ENCODE measurements at regions not wholly inside any gene's neighbourhood (a gene's known extent, or its start where the extent isn't known, plus 50 kb on each side); places are given as distances from the start of the nearest gene placed in this dataset.
"Not testable (repeated sequence)": the region's sequence is repeated elsewhere in the genome, so short reads cannot be mapped to it uniquely, and the experiment has no call there.

DNA sequence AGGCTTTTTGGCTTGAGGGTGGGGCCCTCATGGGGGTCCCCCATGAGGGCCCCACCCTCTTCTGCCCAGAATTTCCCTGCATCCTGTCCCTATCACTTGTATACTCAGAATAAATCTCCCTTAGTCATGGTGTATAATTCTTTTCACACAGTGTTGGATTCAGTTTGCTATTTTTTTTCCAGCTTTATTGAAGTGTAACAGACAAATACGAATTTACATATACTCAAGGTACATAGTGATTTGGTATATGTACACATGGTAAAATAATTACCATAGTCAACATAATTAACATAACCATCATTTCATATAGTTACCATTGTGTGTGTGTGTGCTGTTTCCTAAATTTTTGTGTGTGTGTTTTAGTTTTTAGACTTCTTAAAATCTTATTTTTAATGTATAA, 289.4 kb downstream of the CNTNAP3B start:
- DNase-seq = not testable (repeated sequence)

DNA sequence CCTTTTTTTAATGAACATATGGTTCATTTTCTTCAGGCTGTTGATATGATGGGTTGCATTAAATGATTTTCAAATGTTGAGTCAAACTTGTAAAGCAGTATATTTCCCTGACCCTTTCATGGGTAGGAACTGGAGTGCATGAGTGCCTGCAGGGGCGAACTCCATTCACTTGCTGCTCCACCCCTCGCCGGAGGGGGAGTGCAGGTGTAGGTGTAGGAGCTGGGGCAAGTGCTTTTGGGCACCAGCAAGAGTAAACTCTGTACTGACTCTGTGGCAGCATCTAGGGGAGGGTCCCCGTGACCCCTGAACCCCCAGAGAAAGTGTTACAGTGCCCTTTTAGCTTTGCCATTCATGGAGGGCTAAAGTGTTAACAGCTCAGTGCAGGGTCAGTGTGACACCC, 290.3 kb downstream of the CNTNAP3B start:
- not testable (repeated sequence) for DNase-seq

DNA sequence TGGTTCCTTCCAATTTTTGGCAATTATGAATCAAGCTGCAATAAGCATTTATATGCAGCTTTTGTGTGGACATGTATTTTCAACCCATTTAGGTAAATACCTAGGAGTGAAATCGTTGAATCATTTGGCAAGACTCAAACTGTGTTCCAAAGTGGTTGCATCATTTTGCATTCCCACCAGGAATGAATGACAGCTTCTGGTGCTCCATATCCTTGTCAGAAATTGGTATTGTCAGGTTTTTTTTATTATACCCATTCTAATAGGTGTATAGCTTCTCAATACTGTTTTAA, 290.7 kb downstream of the CNTNAP3B start:
- DNase-seq = not testable (repeated sequence)

DNA sequence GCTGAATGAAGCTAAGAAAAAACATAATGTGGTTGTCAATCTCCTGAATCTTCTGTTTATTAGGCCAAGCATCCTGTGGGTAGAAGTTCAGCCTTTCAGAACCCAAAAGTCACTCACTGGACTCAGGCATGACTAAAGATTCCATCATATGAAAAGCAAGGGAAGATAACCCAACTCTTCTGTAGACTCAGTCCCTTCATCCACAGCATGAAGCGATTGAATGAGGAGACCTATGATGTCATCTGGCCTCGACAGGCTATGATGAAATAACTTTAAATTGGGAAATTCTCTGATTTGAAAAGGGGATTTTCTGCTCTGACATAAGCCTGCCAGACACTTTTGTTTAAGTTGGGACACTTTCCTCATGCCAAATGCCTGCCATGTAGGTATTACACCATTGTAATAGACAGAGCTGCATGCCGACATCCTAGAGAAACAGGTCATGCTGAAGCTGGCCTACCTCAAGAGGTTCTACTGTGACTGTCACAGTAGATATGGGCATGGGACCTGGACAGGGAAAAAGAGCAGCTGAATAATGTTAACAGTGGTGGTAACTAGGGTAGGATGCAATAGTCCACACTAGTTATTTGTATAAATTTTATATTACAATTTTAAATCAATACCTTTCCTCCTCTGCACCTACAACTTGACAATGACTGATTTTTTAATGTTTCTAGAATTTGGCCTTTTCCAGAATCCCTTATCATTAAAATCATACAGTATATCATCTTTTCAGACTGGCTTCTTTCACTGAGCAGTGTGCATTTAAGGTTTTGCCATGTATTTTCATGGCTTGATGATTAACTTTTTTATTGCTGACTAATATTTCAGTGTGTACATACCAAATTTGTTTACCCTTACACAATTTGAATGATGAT, 291.3 kb downstream of the CNTNAP3B start:
- DNase-seq = not testable (repeated sequence)

DNA sequence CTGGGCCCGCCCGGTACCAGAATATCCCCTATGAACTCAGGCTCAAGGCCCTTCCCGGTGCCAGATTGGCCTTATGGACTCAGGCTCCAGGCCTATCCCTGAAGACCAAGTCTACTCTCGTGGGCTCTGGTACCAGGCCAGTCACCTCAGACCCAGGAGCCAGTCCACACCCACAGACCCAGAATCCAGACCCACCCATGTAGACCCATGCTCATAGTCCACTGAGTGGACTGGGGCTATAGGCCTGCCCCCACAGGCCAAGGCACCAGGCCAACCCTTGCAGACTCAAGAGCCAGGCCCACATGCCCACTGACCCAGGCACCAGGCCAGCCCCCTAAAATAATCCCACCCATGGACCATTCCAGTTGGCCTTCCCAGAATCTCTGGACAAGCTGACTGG, 296.1 kb downstream of the CNTNAP3B start:
- DNase-seq = not testable (repeated sequence)

DNA sequence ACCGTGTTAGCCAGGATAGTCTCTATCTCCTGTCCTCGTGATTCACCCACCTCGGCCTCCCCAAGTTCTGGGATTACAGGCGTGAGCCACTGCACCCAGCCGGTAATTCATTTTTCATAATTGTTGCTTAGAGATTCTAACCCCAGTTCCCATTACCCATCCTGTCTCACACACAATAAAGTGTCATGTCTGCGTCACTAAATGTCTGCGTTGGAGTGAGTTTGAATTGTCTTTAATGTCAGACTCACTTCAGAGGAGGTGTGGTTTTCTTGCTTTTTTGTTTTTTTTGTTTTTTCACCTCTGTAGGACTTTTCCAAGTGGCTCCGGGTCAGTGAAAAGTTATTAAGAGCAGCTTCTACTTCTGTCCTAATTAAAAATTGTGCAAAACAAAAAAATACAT, 304.5 kb downstream of the CNTNAP3B start:
- DNase-seq = not testable (repeated sequence)

DNA sequence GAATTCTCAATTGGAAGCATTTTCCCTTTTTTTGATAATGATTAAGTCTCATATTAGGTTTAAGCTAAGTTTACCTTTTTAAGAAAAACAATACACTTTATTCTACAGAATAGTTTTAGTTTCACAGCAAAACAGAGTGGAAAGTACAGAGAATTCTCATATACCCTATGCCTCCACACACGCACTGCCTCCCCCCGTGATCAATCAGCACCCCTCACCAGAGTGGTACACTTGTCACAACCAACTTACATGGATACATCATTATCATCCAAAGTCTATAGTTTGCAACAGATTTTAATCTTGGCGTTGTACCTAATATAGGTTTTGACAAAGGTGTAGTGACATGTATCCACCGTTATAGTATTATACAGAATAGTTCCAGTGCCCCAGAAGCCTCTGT, 326.5 kb downstream of the CNTNAP3B start:
- not testable (repeated sequence) for DNase-seq

DNA sequence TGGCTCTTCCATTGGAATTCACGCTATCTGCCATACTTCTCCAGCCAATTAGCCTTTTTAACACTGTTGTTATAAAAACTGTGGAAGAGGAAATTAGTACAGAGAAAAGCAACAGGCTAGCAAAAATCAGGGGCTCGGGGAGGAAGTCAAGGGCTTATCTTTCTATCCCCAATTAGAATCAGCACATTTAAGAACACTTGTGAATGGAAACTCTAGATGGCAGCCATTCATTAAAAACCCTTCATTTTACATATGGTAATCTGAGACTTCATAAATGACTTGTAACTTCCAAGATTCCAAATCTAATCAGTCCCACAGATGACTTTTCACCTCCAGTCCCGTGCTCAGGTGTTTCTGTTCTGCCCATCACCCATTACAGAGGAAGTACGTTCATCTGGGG, 330.5 kb downstream of the CNTNAP3B start:
- not testable (repeated sequence) for DNase-seq

DNA sequence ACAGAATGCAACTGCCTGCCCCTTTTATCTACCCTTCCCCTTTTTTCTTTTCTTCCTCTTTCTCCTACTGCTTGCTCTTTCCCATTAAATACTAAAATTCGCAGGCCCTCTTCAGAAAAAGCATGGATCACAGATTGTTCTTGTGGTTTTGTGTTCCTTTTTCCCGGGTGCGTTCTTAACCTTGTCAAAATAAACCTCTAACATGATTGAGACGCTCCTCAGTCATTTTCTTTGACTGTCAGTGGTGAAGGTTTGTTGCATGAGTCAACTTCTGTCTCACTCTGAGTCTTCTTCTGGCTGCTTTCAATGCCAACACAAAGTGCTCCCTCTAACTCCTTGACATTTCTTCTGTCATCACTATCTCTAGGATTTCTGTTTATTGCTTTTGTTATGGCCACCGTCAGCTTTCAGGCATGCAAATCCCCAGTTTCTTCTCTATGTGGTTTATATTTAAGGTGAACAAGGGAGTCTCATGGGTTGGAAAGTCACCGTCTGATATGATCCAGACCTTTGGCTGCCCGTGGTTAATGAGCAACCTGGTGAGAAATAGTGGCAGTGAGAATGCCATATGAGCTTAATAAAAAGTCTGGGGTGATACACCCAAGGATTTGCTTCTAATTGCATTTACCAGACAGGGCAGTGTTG, 338.4 kb downstream of the CNTNAP3B start:
- DNase-seq = not testable (repeated sequence)

DNA sequence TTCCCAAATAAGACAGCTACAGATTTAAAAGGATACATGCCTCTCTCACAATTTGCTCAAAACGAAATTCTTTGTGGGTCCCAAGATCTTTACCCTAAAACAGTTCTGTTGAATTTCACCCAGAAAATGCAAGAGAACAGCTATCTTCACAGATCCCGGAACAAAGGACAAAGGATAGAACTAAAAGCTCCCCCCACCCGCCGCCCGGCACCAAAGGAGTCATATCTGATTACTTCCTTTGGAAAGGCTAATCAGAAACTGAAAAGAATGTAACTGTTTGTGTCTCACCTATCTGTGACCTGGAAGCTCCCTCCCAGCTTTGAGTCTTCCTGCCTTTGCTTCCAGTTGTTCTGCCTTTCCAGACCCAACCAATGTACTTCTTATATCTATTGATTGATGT, 339.2 kb downstream of the CNTNAP3B start:
- not testable (repeated sequence) for DNase-seq

DNA sequence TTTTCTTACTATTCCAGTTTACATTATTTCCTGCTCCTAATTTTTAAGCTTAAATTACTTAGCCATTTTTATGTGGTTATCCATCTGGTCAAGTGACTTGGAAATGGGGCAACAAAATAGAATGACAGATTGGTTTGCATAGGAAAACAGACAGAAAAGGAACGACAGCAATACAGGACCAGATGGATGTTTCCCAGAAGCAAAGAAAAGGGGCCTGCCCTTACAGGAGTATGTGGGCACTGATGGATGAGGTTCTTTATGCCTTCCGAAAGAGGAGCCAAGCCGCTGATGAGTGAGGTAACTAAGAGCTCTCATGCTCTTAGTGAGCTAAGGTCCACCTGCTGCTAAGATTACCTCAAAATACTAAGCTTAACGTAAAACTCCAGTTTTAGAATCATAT, 339.8 kb downstream of the CNTNAP3B start:
- not testable (repeated sequence) for DNase-seq

DNA sequence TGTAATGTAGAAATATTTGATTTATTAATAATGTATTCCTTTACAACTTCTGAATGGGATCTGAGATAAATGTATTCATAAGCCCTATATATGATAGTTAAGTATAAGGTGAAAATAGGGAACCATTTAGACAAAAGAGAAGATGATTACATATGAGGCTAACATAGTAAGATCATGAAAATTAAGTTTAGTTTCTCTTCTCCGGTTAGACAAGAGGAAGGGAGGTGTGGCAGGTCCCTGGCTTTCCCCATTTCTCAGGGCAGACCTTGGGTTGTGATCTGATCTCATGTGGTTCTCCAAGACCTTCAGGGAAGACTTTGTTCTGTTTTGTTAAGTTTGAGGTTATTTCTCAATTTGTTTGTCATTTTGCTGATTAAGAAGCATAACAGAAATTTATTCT, 341.3 kb downstream of the CNTNAP3B start:
- DNase-seq = not testable (repeated sequence)

DNA sequence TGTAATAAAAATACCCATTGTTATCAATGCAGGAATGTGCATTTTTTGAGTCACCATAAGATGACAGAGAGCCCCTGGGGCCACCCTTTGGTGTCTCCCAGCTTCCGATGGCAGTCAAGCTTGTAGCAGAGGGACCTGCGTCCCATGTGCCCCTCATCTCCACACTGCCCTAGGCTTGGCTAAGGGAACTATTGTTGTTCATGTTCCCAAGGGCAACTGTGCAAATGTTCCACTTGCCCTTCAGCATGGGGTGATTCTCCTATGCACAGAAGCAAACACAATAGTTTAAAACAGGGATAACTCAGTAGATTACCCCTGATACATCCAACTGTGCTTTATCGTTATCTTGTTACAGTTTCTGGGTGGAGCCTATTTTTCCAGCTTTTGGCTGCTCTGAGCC, 342.0 kb downstream of the CNTNAP3B start:
- not testable (repeated sequence) for DNase-seq

DNA sequence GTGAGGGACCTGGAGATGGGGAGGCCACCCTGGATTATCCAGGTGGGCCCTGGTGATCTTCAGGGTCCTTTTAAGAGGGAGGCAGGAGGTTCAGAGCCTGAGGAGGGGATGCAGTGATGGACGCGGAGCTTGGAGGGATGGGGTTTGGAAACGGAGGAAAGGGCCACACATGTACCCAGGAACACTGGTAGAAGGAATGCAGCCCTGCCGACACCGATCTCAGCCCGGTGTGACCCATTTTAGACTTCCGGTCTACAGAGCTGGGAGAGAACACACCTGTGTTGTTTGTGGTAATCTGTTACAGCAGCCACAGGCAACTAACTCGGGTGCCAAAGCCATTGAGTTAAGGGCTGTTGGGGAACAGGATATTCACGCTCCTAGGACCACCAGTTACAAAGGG, 345.2 kb downstream of the CNTNAP3B start:
- DNase-seq = not testable (repeated sequence)

DNA sequence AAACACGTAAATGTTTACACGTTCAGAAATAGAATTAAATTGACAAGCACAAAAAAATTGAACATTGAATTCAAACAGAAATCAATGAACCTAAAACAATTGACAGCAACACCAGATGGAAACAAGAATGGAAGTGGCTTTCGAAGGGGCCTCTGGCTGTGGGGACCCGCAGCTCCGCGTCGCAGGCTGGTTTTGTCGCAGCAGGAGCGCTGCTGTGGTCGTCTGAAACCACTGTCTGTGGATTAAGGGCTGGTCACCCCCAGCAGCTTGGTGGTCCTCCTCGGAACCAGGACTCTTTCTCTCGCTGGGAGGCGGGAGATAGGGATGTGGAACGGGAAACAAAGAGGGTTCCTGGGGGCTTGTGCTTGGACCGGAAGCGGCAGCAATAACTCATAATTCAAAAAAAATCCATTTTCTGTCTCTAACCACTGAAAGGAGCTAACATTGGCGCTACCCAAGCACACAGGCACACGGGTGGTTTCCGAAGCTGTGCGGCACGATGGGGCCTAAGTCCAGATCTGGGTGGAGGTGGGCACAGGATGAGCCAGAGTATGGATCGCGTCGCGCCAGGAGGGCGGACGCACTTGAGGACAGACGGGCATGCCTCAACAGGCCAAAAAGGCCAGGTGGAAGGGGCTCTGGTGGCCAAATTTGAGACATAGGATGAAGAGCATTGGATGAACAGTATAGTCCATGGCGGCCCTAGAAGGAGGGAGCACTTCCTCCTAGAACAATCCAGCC, 346.0 kb downstream of the CNTNAP3B start:
- not testable (repeated sequence) for DNase-seq

DNA sequence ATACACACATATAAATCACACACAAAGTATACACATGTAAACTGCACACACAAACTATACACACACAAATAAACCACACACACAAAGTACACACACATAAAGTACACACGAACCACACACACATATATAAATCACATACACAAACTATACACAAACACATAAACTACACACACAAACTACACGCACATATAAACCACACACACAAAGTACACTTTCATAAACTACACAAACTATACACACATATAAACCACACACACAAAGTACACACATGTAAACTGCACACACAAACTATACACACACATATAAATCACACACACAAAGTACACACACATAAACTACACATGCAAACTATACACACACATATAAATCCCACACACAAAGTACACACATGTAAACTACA, 347.3 kb downstream of the CNTNAP3B start:
- DNase-seq = not testable (repeated sequence)

DNA sequence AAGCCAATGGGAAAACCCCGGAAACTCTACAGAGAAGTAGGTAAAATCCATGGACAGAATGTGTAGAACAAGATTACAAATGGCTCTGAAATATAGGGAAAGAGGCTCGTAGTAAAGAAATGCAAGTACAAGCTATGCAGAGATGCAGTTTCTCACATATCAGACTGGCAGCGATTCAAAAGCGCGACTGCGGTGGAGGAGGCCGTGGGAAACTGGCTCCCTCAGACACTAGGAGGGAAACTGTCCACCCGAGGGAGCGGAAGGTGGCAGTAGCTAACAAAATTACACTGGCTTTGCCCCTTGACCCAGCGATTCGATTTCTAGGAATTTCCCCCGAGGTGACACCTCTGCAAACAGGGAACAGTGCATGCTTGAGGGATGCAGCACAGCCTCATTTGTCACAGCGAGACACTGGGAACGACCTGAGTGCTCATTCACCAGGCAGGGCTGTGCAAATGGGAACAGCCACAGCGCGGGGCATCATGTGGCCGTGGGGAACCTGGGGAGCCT, 349.3 kb downstream of the CNTNAP3B start:
- DNase-seq = not testable (repeated sequence)

DNA sequence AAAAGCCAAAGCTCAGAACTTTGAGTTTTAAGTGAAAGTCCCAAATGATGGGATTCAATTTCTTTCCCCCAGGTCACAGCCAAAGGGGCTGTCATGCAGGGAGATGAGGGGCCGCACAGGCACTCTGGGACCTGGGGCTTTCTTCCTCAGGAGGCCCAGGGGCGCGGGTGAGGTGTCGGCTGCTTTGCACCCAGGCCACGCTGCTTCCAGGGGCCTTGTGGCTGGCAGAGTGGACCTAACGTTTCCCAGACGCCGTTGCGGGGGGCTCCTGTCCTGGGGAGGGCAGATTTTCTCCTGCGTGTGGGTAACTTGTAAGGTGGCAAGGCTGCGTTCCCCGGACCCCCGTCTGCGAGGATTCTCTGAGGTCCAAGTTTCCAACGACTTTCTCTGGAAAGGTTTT, 350.0 kb downstream of the CNTNAP3B start:
- not testable (repeated sequence) for DNase-seq

DNA sequence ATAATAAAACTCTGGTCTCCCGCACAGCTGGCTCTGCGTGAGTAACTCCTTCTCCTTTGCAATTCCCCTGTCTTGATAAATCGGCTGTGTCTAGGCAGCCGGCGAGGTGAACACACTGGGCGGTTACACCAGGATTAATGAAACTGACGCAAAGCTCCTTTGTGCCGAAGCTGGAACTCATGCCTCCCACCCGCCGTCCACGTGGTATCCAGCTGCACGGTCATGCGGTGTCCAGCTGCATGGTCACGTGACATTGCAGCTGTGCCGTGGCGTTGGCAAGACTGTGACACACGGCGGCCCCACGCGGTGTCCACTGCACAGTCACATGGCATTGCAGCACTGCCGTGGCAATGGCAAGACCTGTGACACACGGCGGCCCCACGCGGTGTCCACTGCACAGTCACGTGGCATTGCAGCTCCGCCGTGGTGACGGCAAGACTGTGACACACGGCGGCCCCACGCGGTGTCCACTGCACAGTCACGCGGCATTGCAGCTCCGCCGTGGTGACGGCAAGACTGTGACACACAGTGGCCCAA, 350.6 kb downstream of the CNTNAP3B start:
- DNase-seq = not testable (repeated sequence)

DNA sequence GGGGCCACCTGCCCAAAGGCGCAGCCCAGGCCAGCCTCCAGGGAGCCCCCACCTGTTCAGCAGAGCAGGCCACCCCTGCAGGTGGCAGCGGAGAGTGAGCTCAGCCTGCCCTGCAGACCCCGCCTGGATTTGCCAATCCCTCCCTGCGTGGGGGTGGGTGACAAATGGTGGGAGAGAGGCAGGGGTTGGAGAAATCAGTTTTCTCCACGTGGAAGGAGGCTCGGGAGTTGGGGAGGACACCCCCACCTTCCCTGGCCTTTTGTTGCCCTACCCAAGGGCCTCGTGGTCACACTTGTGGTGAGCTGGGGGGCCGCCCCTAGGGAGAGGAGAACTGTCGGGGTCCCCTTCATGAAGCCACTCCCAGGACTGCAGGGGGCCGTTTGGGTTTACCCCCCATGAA, 351.7 kb downstream of the CNTNAP3B start:
- DNase-seq = not testable (repeated sequence)

DNA sequence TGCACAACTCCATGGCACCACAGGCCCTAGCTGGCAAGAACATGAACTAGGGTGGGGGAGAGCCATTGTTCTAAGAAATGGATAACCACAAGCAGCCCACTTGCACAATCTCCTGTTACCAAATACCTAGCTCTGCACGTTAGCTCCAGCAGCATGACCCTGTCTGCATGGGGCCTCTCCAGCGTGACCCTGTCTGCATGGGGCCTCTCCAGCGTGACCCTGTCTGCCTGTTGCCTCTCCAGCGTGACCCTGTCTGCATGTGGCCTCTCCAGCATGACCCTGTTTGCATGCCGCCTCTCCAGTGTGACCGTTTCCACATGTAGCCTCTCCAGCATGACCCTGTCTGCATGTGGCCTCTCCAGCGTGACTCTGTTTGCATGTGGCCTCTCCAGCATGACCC, 356.7 kb downstream of the CNTNAP3B start:
- DNase-seq = not testable (repeated sequence)

DNA sequence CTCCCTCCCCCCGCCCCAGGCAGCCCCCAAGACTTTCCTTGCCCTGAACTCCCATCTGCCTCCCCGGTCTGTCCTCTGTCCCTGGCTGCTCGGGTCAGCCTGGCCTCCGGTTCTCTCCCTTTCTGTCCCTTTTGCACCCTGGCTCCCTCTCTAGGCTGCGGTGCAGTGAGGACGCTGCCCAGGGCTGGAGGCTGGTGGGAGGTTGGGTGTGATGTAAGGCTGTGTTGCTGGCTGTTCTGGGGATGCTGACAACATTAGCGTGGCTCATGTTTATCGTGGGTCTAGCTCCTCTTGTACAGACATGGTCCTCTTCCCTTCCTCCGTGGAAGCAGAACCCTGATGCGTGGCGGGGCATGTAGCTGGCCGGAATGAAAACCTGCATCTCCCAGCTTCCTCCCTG, 357.5 kb downstream of the CNTNAP3B start:
- not testable (repeated sequence) for DNase-seq

DNA sequence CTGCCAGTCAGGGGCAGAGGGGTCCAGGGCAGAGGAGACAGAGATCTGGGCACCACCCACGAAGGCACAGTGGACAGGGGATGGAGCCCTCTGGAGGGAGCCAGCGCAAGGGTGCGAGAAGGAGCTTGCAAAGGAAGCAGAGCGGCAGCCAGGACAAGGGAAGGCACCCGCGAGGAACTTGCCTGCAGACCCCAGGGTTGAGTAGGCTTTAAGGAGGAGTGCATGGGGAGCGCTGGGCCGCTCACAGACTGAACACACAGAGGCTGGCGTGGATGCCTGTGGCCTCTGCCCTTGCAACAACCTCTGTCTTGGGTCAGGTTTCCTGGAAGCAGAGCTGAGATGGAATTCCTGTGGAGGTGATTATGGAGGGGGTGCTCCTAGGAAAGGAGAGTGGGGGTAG, 374.4 kb downstream of the CNTNAP3B start:
- DNase-seq = not testable (repeated sequence)
